MM.1S (cell line): ENCODE measurements at regions not wholly inside any gene's neighbourhood (a gene's known extent, or its start where the extent isn't known, plus 50 kb on each side); places are given as distances from the start of the nearest gene placed in this dataset.

ENCODE experiments used
- EZH2 ChIP-seq: fragments of 300-600 bp; sonication (generic); optimal IDR thresholded peaks from 2 replicates; pipeline ENCODE3; 2017; ENCODE audit warnings: low read depth, mild to moderate bottlenecking, antibody characterized with exemption, low read length, mixed read lengths
- TF ChIP-seq, protein P1 (sequence below): fragments of 300-600 bp; sonication (generic); IDR thresholded peaks from 2 replicates; pipeline ENCODE4 v1.5.1; 2016; ENCODE audit warnings: antibody characterized with exemption, low read length, mixed read lengths

DNA sequence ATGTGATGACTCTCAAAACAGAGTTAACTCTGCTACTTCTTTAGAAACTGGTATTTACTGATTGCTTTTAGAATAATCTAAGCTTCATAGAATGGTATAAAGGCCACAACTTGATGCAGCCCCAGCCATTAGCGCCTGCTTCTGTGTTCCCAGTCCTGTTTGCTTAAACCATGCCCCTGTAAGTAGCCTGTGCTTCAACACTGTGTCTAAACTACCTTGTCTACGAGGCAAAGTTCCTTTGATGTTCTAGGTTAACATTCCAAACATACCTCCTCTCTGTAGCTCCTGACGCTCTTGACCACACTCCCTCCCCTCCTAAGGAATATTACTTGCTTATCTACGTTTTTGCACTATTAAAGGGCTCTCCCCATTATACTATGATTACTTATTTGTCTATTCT lies 352.5 kb upstream of the ADGRL3 start:
- TF ChIP-seq, protein P1, sequence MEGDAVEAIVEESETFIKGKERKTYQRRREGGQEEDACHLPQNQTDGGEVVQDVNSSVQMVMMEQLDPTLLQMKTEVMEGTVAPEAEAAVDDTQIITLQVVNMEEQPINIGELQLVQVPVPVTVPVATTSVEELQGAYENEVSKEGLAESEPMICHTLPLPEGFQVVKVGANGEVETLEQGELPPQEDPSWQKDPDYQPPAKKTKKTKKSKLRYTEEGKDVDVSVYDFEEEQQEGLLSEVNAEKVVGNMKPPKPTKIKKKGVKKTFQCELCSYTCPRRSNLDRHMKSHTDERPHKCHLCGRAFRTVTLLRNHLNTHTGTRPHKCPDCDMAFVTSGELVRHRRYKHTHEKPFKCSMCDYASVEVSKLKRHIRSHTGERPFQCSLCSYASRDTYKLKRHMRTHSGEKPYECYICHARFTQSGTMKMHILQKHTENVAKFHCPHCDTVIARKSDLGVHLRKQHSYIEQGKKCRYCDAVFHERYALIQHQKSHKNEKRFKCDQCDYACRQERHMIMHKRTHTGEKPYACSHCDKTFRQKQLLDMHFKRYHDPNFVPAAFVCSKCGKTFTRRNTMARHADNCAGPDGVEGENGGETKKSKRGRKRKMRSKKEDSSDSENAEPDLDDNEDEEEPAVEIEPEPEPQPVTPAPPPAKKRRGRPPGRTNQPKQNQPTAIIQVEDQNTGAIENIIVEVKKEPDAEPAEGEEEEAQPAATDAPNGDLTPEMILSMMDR = no peak
- no peak for TF ChIP-seq EZH2
